Prostate gland (tissue), 2 donors: ENCODE measurements at regions not wholly inside any gene's neighbourhood (a gene's known extent, or its start where the extent isn't known, plus 50 kb on each side); places are given as distances from the start of the nearest gene placed in this dataset.
"Not testable (repeated sequence)": the region's sequence is repeated elsewhere in the genome, so short reads cannot be mapped to it uniquely, and the experiment has no call there.

Experiments used
- POLR2AphosphoS5 ChIP-seq: sonication (generic); formaldehyde crosslinking; IDR thresholded peaks from one replicate; pipeline ENCODE4 v1.6.1; 2017; ENCODE audit warnings: antibody characterized with exemption
- TF ChIP-seq, protein P1 (sequence below), 4 experiments: fragments of 200-600 bp in 2 of 4; fragments of 450-650 bp in 2 of 4; sonication (generic) in 2 of 4; IDR thresholded peaks; 1 replicate in 3 of 4; 2 replicates in 1 of 4; pipeline ENCODE4 v1.5.1; 2016 to 2019; ENCODE audit warnings: antibody characterized with exemption in 4 of 4, mild to moderate bottlenecking in 2 of 4, moderate library complexity in 2 of 4

DNA sequence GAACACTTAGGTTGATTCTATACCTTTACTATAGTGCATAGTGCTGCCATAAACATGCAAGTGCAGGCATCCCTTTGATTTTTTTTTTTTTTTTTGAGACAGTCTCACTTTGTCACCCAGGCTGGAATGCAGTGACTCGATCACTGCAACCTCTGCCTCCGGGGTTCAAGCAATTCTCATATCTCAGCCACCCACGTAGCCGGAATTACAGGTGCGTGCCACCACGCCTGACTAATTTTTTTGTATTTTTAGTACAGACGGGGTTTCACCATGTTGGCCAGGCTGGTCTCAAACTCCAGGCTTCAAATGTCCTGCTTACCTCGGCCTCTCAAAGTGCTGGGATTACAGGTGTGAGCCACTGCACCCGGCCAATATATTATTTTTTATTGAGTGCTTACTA is 140.0 kb upstream of the OLIG3 start:
- not testable (repeated sequence) for TF ChIP-seq POLR2AphosphoS5
- TF ChIP-seq, protein P1, sequence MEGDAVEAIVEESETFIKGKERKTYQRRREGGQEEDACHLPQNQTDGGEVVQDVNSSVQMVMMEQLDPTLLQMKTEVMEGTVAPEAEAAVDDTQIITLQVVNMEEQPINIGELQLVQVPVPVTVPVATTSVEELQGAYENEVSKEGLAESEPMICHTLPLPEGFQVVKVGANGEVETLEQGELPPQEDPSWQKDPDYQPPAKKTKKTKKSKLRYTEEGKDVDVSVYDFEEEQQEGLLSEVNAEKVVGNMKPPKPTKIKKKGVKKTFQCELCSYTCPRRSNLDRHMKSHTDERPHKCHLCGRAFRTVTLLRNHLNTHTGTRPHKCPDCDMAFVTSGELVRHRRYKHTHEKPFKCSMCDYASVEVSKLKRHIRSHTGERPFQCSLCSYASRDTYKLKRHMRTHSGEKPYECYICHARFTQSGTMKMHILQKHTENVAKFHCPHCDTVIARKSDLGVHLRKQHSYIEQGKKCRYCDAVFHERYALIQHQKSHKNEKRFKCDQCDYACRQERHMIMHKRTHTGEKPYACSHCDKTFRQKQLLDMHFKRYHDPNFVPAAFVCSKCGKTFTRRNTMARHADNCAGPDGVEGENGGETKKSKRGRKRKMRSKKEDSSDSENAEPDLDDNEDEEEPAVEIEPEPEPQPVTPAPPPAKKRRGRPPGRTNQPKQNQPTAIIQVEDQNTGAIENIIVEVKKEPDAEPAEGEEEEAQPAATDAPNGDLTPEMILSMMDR (IDR thresholded peaks at IDR 0.05) = not testable (repeated sequence)
